HEK293 (cell line): ENCODE measurements at regions not wholly inside any gene's neighbourhood (a gene's known extent, or its start where the extent isn't known, plus 50 kb on each side); places are given as distances from the start of the nearest gene placed in this dataset.
A peak's percentile ranks its signal among the peaks of the same experiment; 100 is the strongest.

Source experiments
- CTCF ChIA-PET: fragments of 350-600 bp; formaldehyde crosslinking; extraction: SDS; loops from one replicate; lab custom pipeline; 2021; ENCODE audit warnings: antibody characterized with exemption; lab: Yijun Ruan, JAX
- POLR2A ChIA-PET: fragments of 300-600 bp; formaldehyde crosslinking; extraction: SDS; loops from one replicate; lab custom pipeline; 2020; ENCODE audit warnings: antibody characterized with exemption, inconsistent platforms; lab: Yijun Ruan, JAX
- H3K27ac ChIP-seq: fragments of 200-500 bp; sonication (Bioruptor generic); 2 replicates; pipeline ENCODE4 v1.5.1; 2014; ENCODE audit warnings: low read depth, low read length, control low read depth, inconsistent platforms; ENCODE audit errors: extremely low read depth
- H3K36me3 ChIP-seq, 2 experiments: fragments of 200-500 bp in 1 of 2; sonication (Bioruptor generic) in 1 of 2; 1 replicate in 1 of 2; 2 replicates in 1 of 2; pipeline ENCODE4 v1.5.1; 2014 to 2017; ENCODE audit warnings: inconsistent platforms in 2 of 2, low read length in 2 of 2; ENCODE audit not compliant: control insufficient read depth in 2 of 2, insufficient read depth in 1 of 2
- H3K4me1 ChIP-seq: fragments of 200-500 bp; sonication (Bioruptor generic); 2 replicates; pipeline ENCODE4 v1.5.1; 2014; ENCODE audit warnings: mild to moderate bottlenecking, low read length, inconsistent platforms; ENCODE audit not compliant: control insufficient read depth, insufficient read depth
- H3K4me3 ChIP-seq: 2 replicates; pipeline ENCODE4 v1.5.1; 2011; ENCODE audit warnings: low read depth, mild to moderate bottlenecking, control low read depth, low read length, moderate library complexity
- H3K9me3 ChIP-seq: fragments of 200-500 bp; sonication (Bioruptor generic); 2 replicates; pipeline ENCODE4 v1.5.1; 2014; ENCODE audit warnings: low read depth, low read length, inconsistent platforms; ENCODE audit not compliant: control insufficient read depth, insufficient read depth
- MYNN ChIP-seq: fragments of 450-650 bp; formaldehyde crosslinking; IDR thresholded peaks from 2 replicates; pipeline ENCODE4 v1.5.1; 2016; ENCODE audit warnings: missing biosample characterization, missing genetic modification characterization, borderline replicate concordance
- SP3 ChIP-seq: fragments of 450-650 bp; formaldehyde crosslinking; IDR thresholded peaks from 2 replicates; pipeline ENCODE4 v1.5.1; 2016; ENCODE audit warnings: missing biosample characterization, missing genetic modification characterization
- TCF7L2 ChIP-seq: IDR thresholded peaks from 2 replicates; pipeline ENCODE4 v1.6.1; 2011; ENCODE audit warnings: low read depth, mild to moderate bottlenecking, inconsistent platforms, low read length, moderate library complexity, borderline replicate concordance
- ZBTB20 ChIP-seq: fragments of 450-650 bp; formaldehyde crosslinking; IDR thresholded peaks from 2 replicates; pipeline ENCODE4 v1.5.1; 2016; ENCODE audit warnings: missing biosample characterization, missing genetic modification characterization
- ZBTB48 ChIP-seq: fragments of 450-650 bp; formaldehyde crosslinking; IDR thresholded peaks from 2 replicates; pipeline ENCODE4 v1.5.1; 2016; ENCODE audit warnings: missing biosample characterization, missing genetic modification characterization
- ZNF138 ChIP-seq: fragments of 450-650 bp; formaldehyde crosslinking; IDR thresholded peaks from 2 replicates; pipeline ENCODE4 v1.5.1; 2016; ENCODE audit warnings: missing biosample characterization, missing genetic modification characterization, borderline replicate concordance
- ZNF155 ChIP-seq: fragments of 450-650 bp; formaldehyde crosslinking; IDR thresholded peaks from 2 replicates; pipeline ENCODE4 v1.5.1; 2016; ENCODE audit warnings: missing biosample characterization, missing genetic modification characterization
- ZNF24 ChIP-seq: fragments of 450-650 bp; formaldehyde crosslinking; IDR thresholded peaks from 2 replicates; pipeline ENCODE4 v1.5.1; 2016; ENCODE audit warnings: missing biosample characterization, missing genetic modification characterization
- ZNF341 ChIP-seq: fragments of 450-650 bp; formaldehyde crosslinking; IDR thresholded peaks from 2 replicates; pipeline ENCODE4; 2016; ENCODE audit warnings: low read depth, missing biosample characterization, missing genetic modification characterization
- ZNF416 ChIP-seq: fragments of 450-650 bp; formaldehyde crosslinking; IDR thresholded peaks from 2 replicates; pipeline ENCODE4 v1.5.1; 2016; ENCODE audit warnings: missing biosample characterization, missing genetic modification characterization
- ZSCAN5A ChIP-seq: fragments of 450-650 bp; formaldehyde crosslinking; IDR thresholded peaks from 2 replicates; pipeline ENCODE4 v1.5.1; 2016; ENCODE audit warnings: missing biosample characterization, missing genetic modification characterization
- TF ChIP-seq, protein P1 (sequence below): fragments of 450-650 bp; formaldehyde crosslinking; IDR thresholded peaks from 2 replicates; pipeline ENCODE4 v1.5.1; 2017; ENCODE audit warnings: missing biosample characterization, missing genetic modification characterization
- TF ChIP-seq, protein P2 (sequence below): sonication (generic); formaldehyde crosslinking; IDR thresholded peaks from 2 replicates; pipeline ENCODE4 v1.8.1; 2022; ENCODE audit warnings: mild to moderate bottlenecking, moderate library complexity, missing genetic modification reagents
- TF ChIP-seq, protein P3 (sequence below): fragments of 450-650 bp; formaldehyde crosslinking; optimal IDR thresholded peaks from 2 replicates; pipeline ENCODE3; 2016; ENCODE audit warnings: missing biosample characterization, mild to moderate bottlenecking, missing genetic modification characterization
- TF ChIP-seq, protein P4 (sequence below): fragments of 450-650 bp; IDR thresholded peaks from 2 replicates; pipeline ENCODE4 v1.5.1; 2018; ENCODE audit warnings: missing biosample characterization, missing genetic modification characterization
- TF ChIP-seq, protein P5 (sequence below): fragments of 450-650 bp; formaldehyde crosslinking; IDR thresholded peaks from 2 replicates; pipeline ENCODE4 v1.5.1; 2016; ENCODE audit warnings: missing biosample characterization, missing genetic modification characterization
- TF ChIP-seq, protein P6 (sequence below): fragments of 450-650 bp; formaldehyde crosslinking; IDR thresholded peaks from 2 replicates; pipeline ENCODE4 v1.5.1; 2016; ENCODE audit warnings: missing biosample characterization, missing genetic modification characterization

- TF ChIP-seq, protein P1, sequence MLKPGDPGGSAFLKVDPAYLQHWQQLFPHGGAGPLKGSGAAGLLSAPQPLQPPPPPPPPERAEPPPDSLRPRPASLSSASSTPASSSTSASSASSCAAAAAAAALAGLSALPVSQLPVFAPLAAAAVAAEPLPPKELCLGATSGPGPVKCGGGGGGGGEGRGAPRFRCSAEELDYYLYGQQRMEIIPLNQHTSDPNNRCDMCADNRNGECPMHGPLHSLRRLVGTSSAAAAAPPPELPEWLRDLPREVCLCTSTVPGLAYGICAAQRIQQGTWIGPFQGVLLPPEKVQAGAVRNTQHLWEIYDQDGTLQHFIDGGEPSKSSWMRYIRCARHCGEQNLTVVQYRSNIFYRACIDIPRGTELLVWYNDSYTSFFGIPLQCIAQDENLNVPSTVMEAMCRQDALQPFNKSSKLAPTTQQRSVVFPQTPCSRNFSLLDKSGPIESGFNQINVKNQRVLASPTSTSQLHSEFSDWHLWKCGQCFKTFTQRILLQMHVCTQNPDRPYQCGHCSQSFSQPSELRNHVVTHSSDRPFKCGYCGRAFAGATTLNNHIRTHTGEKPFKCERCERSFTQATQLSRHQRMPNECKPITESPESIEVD (tag by site-specific recombination), result peak; percentile 45; the same call in 1 of the 2 replicates
- TF ChIP-seq ZNF416, result no peak
- H3K4me1 ChIP-seq, result peaks cover 14% of the 10 kb centered on the region
- H3K36me3 ChIP-seq, result no peaks in the 10 kb centered on the region
- CTCF ChIA-PET, result interaction anchor here (0.7 to 1.9 kb wide), 4 partner anchors 12 to 71 kb away, joined by 3 to 6 read pairs (median 4); no protein-coding TSS in a partner anchor
- no peak overlapping the region for H3K27ac ChIP-seq
- POLR2A ChIA-PET, result no interaction called here
- no peak overlapping the region for H3K4me3 ChIP-seq
- H3K9me3 ChIP-seq, result no peaks in the 10 kb centered on the region
These were observed 68.6 kb upstream of the ARHGAP32 start for GRCh38 chr11:129260750-129261149.

DNA sequence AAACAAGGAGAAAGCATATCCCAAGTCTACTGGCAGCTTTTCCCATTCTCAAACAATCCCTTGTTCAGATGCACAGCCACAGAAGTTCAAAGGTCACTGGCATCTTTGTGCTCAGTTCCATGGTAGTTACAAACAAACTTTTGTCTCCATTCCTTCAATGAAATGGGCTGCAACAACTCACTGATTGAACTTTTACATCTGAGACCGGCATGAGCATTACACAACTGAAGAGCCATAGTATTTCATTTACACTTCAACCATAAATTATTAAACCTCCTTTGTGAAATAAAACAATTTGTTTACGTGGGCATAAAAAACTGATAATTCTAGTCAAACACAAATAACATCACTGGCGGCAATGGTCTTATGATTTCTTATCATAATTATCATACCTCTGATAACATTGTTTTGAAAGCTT is 67.8 kb upstream of the ARHGAP32 start:
- TF ChIP-seq, protein P2, sequence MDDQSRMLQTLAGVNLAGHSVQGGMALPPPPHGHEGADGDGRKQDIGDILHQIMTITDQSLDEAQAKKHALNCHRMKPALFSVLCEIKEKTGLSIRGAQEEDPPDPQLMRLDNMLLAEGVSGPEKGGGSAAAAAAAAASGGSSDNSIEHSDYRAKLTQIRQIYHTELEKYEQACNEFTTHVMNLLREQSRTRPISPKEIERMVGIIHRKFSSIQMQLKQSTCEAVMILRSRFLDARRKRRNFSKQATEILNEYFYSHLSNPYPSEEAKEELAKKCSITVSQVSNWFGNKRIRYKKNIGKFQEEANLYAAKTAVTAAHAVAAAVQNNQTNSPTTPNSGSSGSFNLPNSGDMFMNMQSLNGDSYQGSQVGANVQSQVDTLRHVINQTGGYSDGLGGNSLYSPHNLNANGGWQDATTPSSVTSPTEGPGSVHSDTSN (CRISPR knock-in tag), result no peak
- peak; percentile 60; the same call in 1 of the 2 replicates for TF ChIP-seq TCF7L2
- TF ChIP-seq ZSCAN5A, result no peak
- TF ChIP-seq, protein P1 (tag by site-specific recombination), result peak; percentile 78
- TF ChIP-seq, protein P3, sequence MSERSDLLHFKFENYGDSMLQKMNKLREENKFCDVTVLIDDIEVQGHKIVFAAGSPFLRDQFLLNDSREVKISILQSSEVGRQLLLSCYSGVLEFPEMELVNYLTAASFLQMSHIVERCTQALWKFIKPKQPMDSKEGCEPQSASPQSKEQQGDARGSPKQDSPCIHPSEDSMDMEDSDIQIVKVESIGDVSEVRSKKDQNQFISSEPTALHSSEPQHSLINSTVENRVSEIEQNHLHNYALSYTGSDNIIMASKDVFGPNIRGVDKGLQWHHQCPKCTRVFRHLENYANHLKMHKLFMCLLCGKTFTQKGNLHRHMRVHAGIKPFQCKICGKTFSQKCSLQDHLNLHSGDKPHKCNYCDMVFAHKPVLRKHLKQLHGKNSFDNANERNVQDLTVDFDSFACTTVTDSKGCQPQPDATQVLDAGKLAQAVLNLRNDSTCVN (tag by site-specific recombination), result no peak
- Histone ChIP-seq H3K9me3 (no peaks in the 10 kb centered on the region), H3K4me1 (peaks cover 14% of the 10 kb centered on the region), H3K27ac (no peak overlapping the region), H3K4me3 (no peak overlapping the region), H3K36me3 (no peaks in the 10 kb centered on the region)
- ChIA-PET POLR2A (no interaction called here), CTCF (interaction anchor here (0.6 to 1.9 kb wide), 4 partner anchors 13 to 117 kb away, joined by 3 to 6 read pairs (median 4); no protein-coding TSS in a partner anchor)

DNA sequence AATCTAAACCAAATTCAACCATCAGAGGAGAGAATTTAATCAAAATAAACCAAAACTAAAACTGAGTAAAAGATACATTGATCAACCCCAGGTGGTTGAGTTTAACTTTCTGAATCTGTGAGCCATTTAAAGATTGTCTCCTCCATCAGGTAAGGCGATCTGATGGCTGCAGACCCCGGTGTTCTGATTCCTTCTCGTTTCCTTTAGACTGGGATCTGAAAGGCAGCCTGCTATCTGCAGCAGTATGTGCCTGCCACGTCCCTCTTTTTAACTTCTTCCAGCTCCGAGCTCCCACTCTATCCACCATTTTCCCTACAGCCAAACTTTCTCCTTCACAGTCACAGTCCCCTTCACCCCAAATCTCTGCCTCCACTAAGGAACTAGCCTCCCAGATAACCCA is 66.1 kb upstream of the ARHGAP32 start:
- no peak overlapping the region for H3K27ac ChIP-seq
- ChIA-PET CTCF (interaction anchor here (0.5 to 1.2 kb wide), 3 partner anchors 20 to 158 kb away, joined by 3 read pairs; no protein-coding TSS in a partner anchor), POLR2A (no interaction called here)
- TF ChIP-seq MYNN (tag by site-specific recombination) (no peak), ZBTB20 (no peak), ZBTB48 (tag by site-specific recombination) (no peak), SP3 (tag by site-specific recombination) (no peak), ZNF155 (tag by site-specific recombination) (no peak), ZNF24 (tag by site-specific recombination) (no peak), ZNF341 (tag by site-specific recombination) (no peak), ZNF138 (no peak)
- TF ChIP-seq, protein P4, sequence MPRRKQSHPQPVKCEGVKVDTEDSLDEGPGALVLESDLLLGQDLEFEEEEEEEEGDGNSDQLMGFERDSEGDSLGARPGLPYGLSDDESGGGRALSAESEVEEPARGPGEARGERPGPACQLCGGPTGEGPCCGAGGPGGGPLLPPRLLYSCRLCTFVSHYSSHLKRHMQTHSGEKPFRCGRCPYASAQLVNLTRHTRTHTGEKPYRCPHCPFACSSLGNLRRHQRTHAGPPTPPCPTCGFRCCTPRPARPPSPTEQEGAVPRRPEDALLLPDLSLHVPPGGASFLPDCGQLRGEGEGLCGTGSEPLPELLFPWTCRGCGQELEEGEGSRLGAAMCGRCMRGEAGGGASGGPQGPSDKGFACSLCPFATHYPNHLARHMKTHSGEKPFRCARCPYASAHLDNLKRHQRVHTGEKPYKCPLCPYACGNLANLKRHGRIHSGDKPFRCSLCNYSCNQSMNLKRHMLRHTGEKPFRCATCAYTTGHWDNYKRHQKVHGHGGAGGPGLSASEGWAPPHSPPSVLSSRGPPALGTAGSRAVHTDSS (tag by site-specific recombination), result no peak
- TF ChIP-seq, protein P5, sequence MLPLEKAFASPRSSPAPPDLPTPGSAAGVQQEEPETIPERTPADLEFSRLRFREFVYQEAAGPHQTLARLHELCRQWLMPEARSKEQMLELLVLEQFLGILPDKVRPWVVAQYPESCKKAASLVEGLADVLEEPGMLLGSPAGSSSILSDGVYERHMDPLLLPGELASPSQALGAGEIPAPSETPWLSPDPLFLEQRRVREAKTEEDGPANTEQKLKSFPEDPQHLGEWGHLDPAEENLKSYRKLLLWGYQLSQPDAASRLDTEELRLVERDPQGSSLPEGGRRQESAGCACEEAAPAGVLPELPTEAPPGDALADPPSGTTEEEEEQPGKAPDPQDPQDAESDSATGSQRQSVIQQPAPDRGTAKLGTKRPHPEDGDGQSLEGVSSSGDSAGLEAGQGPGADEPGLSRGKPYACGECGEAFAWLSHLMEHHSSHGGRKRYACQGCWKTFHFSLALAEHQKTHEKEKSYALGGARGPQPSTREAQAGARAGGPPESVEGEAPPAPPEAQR (tag by site-specific recombination), result no peak
- TF ChIP-seq, protein P6, sequence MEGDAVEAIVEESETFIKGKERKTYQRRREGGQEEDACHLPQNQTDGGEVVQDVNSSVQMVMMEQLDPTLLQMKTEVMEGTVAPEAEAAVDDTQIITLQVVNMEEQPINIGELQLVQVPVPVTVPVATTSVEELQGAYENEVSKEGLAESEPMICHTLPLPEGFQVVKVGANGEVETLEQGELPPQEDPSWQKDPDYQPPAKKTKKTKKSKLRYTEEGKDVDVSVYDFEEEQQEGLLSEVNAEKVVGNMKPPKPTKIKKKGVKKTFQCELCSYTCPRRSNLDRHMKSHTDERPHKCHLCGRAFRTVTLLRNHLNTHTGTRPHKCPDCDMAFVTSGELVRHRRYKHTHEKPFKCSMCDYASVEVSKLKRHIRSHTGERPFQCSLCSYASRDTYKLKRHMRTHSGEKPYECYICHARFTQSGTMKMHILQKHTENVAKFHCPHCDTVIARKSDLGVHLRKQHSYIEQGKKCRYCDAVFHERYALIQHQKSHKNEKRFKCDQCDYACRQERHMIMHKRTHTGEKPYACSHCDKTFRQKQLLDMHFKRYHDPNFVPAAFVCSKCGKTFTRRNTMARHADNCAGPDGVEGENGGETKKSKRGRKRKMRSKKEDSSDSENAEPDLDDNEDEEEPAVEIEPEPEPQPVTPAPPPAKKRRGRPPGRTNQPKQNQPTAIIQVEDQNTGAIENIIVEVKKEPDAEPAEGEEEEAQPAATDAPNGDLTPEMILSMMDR (tag by site-specific recombination), result no peak
- TF ChIP-seq, all 188 proteins: peak for 0
- Histone ChIP-seq H3K4me1 (peaks cover 14% of the 10 kb centered on the region), H3K4me3 (no peak overlapping the region), H3K9me3 (no peaks in the 10 kb centered on the region), H3K36me3 (no peaks in the 10 kb centered on the region)
